ENCODE measurements at regions not wholly inside any gene's neighbourhood (a gene's known extent, or its start where the extent isn't known, plus 50 kb on each side); places are given as distances from the start of the nearest gene placed in this dataset.

DNA sequence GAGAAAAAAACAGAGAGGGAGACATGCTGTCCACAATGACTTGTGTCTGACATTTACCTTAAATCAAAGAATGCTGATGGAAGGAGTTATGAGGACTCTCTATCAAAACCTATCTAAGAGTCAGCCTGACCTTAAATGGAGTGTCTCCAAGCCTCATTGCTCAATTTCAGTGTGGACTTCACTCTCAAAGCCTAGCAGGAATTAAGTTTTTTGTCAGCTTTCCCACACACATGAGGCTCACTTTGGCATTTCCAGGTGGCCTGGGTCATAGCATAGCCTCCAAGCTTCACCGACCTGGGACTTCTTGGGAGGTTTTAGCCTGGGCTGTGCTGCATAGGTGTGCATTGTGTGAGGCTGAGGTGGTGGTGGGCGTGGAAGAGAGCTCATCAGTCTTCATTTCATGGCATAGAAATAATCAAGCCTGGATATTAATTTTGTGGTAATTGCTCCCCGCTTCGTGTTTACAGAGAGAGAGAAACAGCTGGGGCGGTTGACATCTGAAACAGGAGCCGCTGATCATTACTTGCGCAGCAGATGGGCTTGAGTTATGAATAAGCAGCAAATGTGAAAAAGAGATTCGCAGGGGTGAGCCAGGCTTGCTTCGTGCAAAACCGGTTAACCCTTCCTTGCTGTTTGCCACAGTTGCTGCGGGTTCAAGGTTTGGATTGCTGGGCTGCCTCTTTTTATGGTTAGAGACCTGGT lies 647.8 kb downstream of the INHBA start:
- H3K9me3 ChIP-seq: no peaks in the 10 kb centered on the region
- 33 to 54% (median 36%) methylated on average over 11 of the region's 11 CpGs for WGBS, 3 donors
- DNase-seq: no peak
- H3K4me3 ChIP-seq: no peak overlapping the region
- intact Hi-C loops (cut with DNase I): no loop called here
- TF ChIP-seq EP300 (IDR thresholded peaks at IDR 0.05) (no peak), CTCF (IDR thresholded peaks at IDR 0.05) (no peak), POLR2A (IDR thresholded peaks at IDR 0.05) (no peak)
- H3K27me3 ChIP-seq: no peaks in the 10 kb centered on the region
- H3K4me1 ChIP-seq (ENCODE audit: insufficient read depth): peaks cover 4% of the 10 kb centered on the region
- no peak overlapping the region for H3K27ac ChIP-seq
- H3K36me3 ChIP-seq: no peaks in the 10 kb centered on the region

DNA sequence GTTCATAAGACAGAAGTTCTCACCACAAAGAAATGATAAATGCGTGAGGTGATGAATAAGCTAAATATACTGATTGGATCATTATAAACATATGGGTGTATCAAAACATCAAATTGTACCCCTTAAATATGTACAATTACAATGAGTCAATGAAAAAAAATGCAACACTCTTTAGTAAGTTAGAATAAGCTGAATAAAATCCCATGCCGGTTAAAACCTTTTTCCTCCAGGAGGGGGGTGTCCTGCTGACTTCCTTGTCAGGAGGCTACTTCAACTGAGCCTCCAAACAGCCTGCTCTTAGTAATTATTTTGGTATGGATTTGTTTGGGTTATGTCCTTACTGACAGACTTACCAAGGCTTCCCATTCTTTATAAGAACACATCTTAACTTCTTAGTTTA lies 649.1 kb downstream of the INHBA start:
- intact Hi-C loops (cut with DNase I): no loop called here
- TF ChIP-seq POLR2A (IDR thresholded peaks at IDR 0.05) (no peak), EP300 (IDR thresholded peaks at IDR 0.05) (no peak), CTCF (IDR thresholded peaks at IDR 0.05) (no peak)
- 87 to 89% (median 88%) methylated on average over 2 of the region's 2 CpGs for WGBS, 3 donors

DNA sequence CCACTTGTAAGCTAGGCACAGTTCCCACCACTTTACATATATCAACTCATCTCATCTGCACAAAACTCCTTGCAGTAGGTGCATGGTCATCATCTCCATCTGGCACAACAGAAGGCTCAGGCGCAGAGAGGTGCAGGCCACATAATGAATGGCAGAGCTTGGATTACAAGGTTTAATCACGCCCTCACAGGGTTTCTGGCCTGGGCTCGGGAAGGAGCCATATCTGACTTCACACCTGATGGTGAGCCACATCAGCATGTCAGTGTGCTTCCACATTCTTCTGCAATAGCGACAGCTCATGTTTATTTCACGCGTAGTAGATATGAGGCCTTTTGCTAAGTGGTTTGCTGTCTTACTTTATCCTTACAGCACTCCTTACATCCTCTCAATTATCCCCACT lies 650.2 kb downstream of the INHBA start:
- intact Hi-C loops (cut with DNase I): no loop called here
- H3K9me3 ChIP-seq: no peaks in the 10 kb centered on the region
- H3K27ac ChIP-seq: no peak overlapping the region
- H3K4me1 ChIP-seq (ENCODE audit: insufficient read depth): peaks cover 4% of the 10 kb centered on the region
- no peak overlapping the region for H3K4me3 ChIP-seq
- no peaks in the 10 kb centered on the region for H3K27me3 ChIP-seq
- no peaks in the 10 kb centered on the region for H3K36me3 ChIP-seq
- DNase-seq: no peak
- 78 to 80% (median 80%) methylated on average over 6 of the region's 6 CpGs for WGBS, 3 donors
- no peak for TF ChIP-seq POLR2A (IDR thresholded peaks at IDR 0.05)
- TF ChIP-seq EP300 (IDR thresholded peaks at IDR 0.05): no peak
- TF ChIP-seq CTCF (IDR thresholded peaks at IDR 0.05): no peak

More for the DNA sequence above, 649.1 kb downstream of the INHBA start:
- H3K27ac ChIP-seq: no peak overlapping the region
- H3K9me3 ChIP-seq: no peaks in the 10 kb centered on the region
- no peaks in the 10 kb centered on the region for H3K27me3 ChIP-seq
- no peaks in the 10 kb centered on the region for H3K36me3 ChIP-seq
- H3K4me3 ChIP-seq: no peak overlapping the region
- no peak for DNase-seq
- H3K4me1 ChIP-seq (ENCODE audit: insufficient read depth): peaks cover 4% of the 10 kb centered on the region

DNA sequence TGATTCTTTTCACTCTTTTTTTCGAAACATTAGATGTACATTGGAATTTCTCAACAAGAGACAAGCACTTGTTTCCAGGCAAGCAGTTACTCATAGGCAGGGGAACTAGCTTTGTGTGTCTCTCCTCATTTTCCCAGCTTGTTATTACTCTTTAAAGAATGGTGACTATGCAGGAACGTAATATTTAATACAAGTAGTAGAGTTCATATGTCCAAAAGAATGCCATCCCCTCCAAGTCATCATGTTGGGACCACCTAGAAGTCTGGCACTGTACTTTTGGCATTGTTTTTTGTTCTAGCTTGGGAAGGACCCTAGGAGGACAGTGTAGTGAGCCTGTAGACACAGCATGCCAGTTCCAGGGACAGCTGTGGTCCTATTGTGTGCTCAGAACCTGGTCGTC lies 650.7 kb downstream of the INHBA start:
- 78 to 85% (median 81%) methylated on average over 3 of the region's 3 CpGs for WGBS, 3 donors
- H3K27me3 ChIP-seq: no peaks in the 10 kb centered on the region
- TF ChIP-seq POLR2A (IDR thresholded peaks at IDR 0.05) (no peak), CTCF (IDR thresholded peaks at IDR 0.05) (no peak), EP300 (IDR thresholded peaks at IDR 0.05) (no peak)
- no peak overlapping the region for H3K27ac ChIP-seq
- no peak for DNase-seq
- intact Hi-C loops (cut with DNase I): no loop called here
- peaks cover 4% of the 10 kb centered on the region for H3K4me1 ChIP-seq (ENCODE audit: insufficient read depth)
- H3K4me3 ChIP-seq: no peak overlapping the region
- H3K36me3 ChIP-seq: no peaks in the 10 kb centered on the region
- no peaks in the 10 kb centered on the region for H3K9me3 ChIP-seq
